GM12872 (cell line): ENCODE measurements at regions not wholly inside any gene's neighbourhood (a gene's known extent, or its start where the extent isn't known, plus 50 kb on each side); places are given as distances from the start of the nearest gene placed in this dataset.

ENCODE experiments used
- CTCF ChIP-seq: IDR thresholded peaks from 3 replicates; pipeline ENCODE4 v1.5.1; 2011; ENCODE audit warnings: low read depth, mild to moderate bottlenecking, low read length, moderate library complexity; ENCODE audit not compliant: insufficient read depth

DNA sequence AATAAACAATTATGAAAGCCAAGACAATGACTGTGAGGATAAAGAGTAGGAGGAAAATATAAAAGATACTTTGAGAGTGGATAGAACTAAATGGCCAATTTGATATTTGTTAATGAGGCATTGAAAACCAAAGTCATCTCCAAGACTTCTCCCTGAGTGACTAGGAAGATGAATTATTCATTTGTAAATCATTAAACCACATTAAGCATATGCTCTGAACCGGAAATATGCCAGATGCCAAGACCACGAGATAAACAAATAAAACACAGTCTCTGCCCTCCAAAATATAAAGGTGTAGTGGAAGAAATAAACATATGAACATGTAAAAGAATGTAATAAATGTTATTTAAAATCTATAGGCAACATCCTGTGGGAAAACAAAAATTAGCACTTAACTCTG lies 78.8 kb downstream of the MRPL39 start:
- no peak for TF ChIP-seq CTCF

GRCh38 chr21:25518491-25518911 lies 88.8 kb downstream of the MRPL39 start:
- no peak for TF ChIP-seq CTCF

DNA sequence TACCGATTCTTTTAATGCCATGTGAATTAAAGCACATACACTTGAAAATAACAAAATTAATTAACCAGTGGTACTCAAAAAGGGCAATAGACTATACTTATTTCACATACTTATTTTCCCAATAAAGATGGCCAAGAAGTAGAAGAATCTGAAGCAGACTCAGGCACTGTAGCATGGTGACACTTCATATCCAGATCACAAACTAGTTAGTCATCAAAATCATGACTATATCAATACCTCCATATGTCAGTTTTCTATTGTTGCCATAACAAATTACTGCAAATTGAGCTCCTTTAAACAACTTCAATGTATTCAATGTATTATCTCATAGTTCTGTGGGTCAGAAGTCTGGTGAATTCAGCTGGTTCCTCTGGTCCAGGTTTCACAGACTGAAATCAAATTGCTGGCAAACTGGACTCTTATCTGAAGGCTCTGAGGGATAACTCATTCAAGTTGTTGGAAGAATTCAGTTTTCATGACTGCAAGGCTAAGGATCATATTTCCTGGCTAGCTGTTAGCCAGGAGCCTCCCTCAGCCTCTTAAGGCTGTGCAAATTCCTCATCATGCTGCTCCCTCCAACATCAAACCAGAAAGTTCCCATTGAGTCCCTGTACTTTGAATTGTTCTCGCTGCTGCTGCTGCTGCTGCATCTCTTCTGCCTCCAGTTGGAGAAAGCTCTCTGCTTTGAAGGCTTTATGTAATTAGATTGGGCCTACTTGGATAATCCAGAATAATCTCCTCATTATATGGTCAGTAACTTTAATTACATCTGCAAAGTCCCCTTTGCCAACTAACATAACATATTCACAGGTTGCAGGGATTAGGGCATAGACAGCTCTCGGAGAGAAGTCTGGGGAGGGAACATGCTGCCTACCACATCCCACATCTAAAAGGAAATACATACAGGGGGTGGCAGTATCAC lies 91.5 kb downstream of the MRPL39 start:
- TF ChIP-seq CTCF: no peak

DNA sequence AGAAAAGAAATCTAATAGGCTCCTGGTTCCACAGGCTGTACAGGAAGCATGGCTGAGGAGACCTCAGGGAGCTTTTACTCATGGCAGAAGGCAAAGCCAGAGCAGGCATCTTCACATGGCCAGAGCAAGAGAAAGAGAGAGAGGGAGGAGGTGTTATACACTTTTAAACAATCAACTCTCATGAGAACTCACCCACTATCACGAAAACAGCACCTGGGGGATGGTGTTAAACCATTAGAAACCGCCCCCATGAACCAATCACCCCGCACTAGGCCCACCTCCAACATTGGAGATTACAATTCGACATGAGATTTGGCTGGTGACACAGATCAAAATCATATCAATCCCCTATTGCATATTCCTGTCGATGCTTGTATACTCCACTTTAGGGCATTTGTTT lies 93.5 kb downstream of the MRPL39 start:
- no peak for TF ChIP-seq CTCF

DNA sequence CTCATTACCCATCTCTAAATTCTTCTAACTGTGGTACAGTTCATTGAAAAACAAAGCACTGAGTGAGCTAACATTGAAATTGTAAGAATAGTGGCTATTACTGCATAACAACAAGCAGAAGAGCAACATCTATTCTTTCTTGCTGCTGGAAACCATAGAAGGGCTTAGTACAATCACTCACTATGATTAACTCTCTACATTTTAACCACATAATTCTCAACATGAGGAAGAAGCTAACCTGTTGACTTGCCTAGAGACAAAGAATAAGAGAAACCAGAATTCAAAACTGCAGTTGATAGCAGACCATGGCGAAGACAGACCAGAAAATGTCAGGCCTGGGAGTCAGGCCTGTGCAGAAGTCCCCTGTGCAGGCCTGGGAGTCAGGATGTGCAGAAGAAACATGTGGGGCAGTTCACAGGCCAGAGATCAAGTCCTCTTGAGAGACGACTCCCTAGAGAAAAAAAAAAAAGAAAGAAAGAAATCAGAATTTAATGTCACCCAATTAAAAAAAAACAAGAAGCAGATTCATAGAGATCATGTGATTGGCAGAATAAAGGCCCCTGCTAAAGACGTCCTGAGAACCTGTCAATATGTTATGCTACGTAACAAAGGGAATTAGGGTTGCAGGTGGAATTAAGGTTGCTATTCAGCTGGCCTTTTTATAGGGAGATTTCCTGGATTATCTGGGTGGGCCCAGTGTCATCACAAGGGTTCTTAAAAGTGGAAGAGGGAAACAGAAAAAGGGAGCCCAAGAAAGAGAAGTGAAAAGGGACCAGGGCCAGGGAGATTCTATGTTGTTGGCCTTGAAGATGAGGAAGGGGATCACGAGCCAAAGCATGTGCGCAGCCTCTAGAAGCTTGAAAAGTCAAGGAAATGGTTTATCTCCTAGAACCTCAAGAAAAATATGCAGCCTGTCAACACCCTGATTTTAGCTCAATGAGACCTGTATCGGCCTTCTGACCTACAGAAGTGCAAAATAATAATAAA lies 94.9 kb downstream of the MRPL39 start:
- TF ChIP-seq CTCF: no peak

DNA sequence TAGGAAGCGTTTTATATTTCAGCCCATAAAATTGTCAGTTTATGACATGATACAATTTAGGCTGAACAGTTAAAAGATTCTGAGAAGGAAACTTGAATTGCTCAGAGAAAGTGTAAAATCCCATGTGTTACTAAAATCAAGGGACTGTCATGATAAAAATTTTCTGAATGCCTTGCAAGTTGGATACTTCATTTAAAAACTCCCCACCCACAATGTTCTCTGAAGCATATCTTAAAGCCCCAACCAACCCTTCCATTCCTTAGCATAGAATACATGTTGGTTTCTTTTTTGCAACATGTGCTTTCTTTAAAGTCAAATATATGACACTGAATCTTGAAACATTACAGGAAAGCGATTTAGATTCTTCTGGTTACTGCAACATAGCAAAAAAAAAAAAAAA lies 97.4 kb downstream of the MRPL39 start:
- no peak for TF ChIP-seq CTCF

DNA sequence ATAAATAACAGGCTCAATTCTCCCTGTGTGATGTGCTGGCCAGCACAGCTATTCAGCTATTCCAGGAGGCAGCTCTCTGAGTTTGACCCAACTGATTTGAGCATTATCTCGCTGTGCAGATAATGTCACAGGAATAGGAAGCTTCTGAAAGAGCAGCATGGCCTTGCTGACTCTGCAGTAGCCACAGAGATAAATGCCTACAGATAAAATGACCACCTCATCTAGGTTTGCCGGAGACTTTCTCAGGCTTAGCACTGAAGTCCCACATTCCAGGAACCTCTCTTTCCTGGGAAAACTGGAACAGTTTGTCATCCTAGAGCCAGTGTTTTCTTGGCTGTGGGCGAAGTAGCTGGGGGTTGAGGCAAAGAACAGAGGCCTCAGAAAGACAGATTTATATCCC lies 98.9 kb downstream of the MRPL39 start:
- TF ChIP-seq CTCF: no peak
